Caki2 (cell line): ENCODE measurements at regions not wholly inside any gene's neighbourhood (a gene's known extent, or its start where the extent isn't known, plus 50 kb on each side); places are given as distances from the start of the nearest gene placed in this dataset.
"Not testable (repeated sequence)": the region's sequence is repeated elsewhere in the genome, so short reads cannot be mapped to it uniquely, and the experiment has no call there.

Experiments used
- DNase-seq: peaks from one replicate; pipeline ENCODE4 v3.0.0-alpha.2; 2015; ENCODE audit warnings: low read depth
- in situ Hi-C: cut with HindIII; loops from 2 replicates; pipeline ENCODE4 v1.10.0; 2016; ENCODE audit warnings: low sequenced_read_pairs, low pct_unique_long_range_greater_than_20kb, mixed read lengths

DNA sequence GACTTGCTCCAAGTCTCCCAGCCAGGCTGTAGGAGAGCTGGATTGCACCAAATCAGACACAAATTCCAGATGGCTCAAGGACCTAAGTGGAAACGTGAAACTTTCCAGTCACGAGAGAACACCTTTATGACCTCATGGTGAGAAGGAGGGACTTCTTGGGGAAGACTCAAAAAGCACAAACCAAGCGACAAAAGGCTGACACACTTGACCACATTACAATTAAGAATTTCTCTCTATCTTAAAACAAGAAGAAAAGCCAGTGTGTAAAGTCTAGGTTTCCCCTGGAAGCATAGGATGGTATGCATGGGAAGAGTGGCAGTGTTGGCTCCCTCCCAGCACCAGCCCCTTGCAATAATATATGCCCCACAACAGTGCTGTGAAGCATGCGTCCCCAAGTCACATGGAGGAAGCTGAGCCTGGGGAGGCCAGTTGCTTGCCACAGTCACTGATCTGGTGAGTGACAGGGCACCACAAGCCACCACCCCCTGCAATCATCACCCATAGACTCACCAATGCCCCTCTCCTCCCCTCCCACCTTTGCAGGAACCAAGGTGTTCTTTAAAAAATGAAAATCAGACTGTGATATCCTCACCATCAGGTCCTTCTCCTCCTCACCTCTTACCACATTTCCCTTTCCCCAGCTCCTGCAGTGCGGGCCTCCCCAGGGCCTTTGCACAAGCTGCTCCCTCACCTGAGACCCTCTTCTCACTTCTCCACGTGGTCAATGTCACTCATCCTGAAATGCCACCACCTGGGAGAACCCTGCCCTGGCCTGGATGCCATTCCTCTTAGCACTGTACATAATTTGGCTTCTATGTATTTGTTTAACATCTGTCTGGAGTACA, 188.7 kb downstream of the BCL2L11 start:
- peak; percentile 78 for DNase-seq

DNA sequence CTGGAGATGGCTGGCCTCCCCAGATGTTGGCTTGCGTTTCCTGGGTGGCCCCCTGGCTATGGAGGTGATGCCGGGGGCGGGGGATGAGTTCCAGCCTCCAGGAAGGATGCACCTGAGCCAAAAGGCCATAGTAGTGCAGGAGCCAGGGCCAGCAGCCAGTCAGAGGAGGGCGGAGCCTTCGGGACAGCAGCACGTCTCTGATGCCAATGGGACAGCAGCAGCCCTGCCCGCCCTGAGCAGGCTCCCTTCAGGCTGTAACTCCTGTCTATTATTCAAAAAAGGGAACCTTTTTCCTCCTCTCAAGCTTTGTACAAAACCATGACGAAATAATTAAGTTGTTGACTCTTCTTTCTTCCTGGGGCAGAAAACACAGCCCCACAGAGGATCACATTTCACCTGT, 189.7 kb downstream of the BCL2L11 start:
- DNase-seq, in situ Hi-C loops: not testable (repeated sequence)

More for the DNA sequence above, 188.7 kb downstream of the BCL2L11 start:
- in situ Hi-C loops: not testable (repeated sequence)

DNA sequence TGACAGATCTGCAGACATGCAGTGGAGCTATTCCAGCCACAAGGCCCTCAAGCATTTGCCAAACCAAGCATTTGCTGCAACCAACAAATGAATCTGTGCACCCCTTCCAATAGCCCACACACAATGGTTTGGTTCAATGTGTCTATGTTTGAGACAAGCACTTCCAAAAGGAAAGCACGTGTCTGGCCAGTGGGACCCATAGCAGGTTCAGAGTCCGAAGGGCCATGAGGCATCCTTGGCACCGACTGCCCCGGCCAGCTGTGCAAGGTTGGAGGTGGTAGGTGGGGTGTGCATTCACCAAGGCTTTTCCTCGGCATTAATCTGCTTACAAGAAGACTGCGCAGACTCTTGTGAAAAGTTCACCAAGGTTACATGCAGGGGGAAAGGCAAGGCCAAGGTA, 190.9 kb downstream of the BCL2L11 start:
- DNase-seq, in situ Hi-C loops: not testable (repeated sequence)

DNA sequence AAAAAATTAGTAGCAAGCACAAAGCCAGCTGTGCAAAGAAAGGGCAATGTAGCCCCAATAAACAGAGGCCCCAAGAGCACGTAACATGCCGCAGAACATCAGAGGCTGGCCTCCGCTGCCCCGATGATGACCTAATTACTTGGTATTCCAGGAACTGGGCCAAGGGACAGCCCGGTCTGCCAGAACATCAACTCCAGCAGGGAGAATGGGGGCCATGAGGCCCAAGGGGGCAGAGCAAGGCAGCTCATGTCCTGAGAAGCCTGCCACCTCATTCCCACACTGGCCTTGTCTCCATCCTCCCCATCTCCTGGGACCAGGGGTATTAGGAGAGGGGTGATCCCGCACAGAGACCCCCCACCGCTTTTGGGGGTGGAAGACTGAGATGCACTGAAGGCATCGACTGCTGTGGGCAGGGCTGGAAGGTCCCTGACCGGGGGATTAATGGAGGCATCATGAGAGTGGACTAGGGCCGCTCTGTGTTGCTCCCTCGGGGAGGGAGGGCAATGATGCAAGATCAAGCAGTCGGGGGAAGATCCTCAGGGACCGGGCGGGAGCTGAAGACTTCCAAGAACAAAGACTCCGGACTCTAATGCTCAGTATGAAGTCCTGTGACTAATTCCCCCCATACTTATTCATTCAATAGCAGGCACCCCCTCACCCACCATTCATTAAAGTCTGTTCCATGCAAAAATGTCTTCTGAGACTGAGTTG, 192.3 kb downstream of the BCL2L11 start:
- in situ Hi-C loops, DNase-seq: not testable (repeated sequence)

DNA sequence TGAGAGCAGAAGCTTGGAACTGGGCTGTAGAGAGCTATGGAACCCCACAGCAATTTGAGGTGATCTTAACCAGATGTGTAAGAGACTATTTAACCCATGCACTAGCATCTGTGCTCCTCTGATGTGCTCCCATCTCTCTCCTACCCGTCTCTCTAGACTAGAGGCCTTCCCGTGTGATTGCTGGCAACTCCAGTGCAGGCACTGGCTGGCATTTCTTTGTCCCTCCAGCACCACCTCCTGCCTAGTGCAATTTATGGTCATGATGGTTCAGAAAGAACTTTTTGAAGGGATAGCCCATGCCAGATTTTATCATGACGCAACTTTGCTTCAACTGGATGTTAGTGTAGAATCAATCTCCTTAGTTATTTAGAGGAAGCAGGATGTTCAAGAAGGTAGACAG, 193.0 kb downstream of the BCL2L11 start:
- in situ Hi-C loops, DNase-seq: not testable (repeated sequence)

DNA sequence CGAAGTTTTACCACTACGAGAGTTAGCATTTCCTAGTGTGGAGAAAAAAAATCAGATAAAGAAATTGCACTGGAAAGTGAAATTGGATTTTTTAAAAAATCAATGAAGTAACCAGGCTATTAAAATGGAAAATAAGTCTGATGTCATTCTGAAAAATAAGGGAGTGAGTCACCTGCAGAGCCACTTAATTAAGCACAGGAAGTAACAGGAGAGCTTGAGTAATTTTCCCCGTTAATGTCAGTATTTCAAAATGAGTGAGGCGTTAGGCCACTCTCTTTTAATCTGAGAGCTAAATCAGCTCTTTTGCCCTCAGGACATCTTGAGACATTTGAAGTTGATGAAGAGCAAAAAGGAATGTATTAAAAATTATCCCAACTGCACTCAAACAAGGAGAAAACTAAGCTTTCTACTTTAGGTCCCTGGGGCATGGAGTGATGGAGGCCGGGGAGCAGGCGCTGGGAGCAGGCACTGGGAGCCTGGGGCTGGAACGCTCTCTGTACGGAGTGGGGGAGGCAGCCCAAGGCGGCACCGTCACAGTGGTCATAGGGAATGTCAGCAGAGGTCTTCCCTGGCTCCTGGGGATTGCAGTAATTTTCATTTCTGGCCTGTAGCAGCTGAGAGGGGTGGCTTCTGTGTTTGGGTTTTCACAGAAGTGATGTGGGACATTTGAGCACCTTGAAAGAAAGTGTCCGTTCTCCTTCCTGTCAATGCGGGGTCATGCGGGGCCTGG, 194.6 kb downstream of the BCL2L11 start:
- in situ Hi-C loops, DNase-seq: not testable (repeated sequence)

DNA sequence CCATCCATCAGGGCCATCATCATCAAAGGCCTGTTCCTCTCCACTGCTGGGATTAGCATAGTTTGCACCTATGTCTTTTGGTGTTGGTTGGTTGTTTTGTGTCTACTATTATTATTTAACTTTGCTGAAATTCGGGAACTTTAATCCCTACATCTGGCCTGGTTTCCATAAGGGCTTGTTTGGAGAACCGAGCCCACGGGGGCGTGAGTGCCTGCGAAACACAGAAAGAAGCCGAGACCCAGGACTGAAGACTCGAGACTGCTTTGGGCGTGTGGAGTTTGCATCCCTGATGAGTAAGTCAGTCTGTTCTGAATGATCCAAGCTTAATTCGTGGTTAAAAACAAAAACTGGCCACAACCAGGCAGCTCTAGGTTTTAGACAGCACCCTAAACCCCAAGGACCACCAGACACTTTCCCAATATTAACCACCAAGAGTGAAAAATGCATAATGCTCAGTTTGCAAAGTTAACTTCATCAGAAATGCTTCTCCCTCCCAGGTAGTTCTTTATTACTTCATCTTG, 195.6 kb downstream of the BCL2L11 start:
- in situ Hi-C loops, DNase-seq: not testable (repeated sequence)

DNA sequence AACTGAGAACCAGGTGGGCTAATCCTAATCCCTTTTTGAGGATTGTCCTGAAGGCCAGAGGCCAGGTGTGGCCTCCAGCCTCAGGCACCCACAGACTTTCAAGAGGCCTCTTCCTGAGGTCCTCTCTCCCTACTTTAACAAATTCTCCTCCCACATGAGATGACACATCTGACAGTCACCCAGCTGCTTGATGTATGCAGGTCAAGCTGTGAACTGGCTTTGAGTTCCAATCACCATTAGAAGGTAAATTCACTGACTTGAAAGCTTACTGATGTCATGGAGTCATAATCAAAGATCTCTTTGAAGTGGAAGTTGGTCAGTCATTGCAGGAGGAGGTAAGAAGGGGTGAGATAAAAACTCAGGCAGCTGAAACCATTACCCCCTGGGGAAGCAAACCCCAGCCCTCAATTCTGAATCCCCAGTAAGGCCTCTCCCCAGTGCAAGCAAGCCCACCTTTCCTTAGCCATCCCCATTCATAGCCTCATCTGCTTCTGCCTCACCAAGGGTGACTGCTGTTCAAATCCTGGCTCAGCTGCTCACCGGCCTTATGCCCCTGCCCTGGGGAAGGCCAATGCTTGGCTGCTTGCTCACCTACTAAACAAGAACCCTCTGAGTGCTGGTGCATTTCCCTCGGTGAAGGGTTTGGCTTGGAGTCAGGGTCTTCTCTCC, 196.3 kb downstream of the BCL2L11 start:
- DNase-seq, in situ Hi-C loops: not testable (repeated sequence)

DNA sequence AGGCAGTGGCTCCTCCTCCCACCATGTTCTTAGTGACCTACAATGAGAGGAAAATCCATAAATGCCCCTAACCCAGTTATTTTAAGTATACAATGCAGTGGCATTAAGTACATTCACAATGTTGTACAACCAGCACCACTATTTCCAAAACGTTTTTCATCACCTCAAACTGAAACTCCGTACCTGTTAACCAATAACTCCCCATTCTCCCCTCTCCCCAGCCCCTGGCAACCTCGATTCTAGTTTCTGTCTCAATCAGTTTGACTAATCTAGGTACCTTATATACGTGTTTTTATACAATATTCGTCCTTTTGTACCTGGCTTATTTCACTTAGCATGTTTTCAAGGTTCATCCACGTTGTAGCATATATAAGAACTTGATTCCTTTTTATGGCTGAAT, 198.8 kb downstream of the BCL2L11 start:
- in situ Hi-C loops, DNase-seq: not testable (repeated sequence)

DNA sequence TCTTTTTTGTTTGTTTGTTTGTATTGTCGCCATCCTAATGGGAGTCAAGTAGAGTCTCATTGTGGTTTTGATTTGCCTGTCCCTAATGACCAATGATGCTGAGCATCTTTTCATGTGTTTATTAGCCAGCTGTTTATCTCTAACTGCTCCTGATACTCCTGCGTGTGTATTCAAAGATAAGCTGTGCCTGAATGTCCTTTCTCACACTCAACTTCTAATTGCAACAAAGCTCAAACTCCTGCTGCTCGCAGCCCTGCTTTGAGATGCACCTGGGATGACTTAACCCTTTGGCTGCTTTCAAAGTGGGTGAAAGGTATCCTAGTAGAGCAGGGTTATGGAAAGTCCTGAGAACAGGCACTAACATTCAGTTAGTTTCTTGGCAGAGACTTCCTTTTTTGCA, 199.6 kb downstream of the BCL2L11 start:
- in situ Hi-C loops, DNase-seq: not testable (repeated sequence)

DNA sequence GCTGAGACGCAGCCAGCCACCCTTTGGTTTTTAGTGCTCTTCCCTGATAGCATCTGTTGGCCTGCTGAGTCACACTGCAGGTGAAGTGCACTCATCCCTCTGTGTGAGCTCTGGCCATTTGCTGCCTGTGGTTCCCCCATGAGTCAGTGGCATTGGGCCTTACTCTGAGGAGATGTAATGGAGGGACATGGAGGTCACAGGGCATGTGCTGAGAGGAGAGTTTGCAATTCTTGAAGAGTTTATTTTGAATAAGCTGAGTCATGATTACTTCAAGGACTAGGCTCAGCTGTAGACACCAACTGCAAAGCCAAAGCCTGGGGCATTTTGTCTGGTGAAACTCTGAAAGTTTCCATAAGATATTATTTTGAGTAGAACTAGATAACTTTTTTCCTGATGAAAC, 200.3 kb downstream of the BCL2L11 start:
- in situ Hi-C loops: not testable (repeated sequence)
- DNase-seq: peak; percentile 85

DNA sequence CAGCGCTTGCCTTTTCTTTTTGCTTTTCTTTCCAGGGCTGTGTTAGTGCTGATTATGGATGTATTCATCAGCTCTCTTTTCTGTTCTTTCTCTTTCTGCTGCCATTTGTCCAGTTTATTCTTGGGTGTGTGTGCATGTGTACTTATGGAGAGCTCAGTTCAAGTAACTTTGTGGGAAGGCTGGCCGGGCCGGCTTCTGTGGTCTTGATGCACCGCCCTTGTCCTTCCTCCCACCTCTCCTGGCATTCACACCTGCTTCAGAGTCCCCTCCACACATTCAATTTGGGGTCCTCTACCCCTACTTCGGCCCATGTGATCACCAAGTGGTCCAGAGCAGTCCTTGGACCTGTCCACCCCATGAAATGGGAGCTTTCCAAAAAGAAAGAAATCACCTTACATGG, 202.7 kb downstream of the BCL2L11 start:
- in situ Hi-C loops: not testable (repeated sequence)

DNA sequence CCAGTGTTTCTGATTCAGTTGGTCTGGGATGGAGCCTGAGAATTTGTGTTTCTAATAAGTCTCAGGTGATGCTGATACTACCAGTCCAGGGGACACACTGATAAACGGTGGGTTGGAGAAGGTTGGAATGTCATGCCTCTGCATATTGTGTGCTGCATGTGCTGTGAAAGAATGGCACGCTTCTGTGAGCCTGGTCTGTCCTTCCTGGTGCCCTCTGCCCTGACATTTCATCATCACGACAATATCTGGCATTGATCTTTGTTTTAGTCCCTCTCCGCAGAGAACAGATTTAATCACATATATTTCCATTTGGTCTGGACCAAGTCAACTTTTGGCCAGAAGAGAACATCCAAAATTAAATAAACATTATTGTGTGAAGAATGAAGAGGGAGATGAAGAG, 207.0 kb downstream of the BCL2L11 start:
- in situ Hi-C loops, DNase-seq: not testable (repeated sequence)

More for the DNA sequence above, 202.7 kb downstream of the BCL2L11 start:
- DNase-seq: not testable (repeated sequence)

DNA sequence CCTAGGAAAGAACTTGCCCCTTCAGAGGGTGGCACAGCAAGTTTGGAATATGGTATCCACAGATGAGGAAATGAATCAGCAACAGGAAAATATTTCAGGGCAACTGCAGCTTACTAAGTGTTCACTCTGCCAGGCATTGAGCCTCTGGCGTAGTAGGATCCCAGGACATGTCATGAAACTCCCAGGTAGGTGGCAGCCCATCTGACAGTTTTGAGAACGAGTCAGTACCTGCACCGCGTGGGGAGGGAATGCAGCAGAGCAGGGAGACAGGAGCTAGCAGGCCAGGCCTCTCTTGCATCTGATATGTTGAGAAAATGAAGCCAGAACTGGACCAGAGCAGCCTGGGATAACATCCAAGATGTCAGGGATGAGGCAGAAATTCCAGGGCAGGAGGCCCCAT, 208.6 kb downstream of the BCL2L11 start:
- in situ Hi-C loops: not testable (repeated sequence)

DNA sequence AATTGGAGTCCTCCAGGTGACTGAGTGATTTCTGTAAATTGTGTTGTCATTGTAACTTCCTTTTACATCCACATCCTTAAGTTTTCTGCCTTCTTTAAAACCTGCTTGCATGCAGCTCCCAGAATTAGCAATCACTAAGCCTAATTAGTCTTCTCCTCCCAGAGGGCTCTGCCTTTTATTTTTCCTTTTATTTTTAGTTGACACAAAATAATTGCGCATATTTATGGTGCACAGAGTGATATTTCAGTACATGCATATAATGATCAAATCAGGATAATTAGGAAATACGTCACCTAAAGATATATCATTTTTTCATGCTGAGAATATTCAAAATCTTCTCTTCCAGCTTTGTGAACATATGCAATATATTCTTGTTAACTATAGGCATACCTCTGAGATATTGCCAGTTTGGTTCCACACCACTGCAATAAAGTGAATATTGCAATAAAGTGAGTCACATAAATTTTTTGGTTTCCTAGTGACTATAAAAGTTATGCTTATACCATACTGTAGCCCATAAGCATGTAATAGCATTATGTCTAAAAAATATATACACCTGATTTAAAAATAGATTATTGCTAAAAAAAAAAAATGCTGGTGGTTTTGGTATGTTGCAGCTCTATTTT, 210.5 kb downstream of the BCL2L11 start:
- DNase-seq, in situ Hi-C loops: not testable (repeated sequence)

More for the DNA sequence above, 208.6 kb downstream of the BCL2L11 start:
- not testable (repeated sequence) for DNase-seq

DNA sequence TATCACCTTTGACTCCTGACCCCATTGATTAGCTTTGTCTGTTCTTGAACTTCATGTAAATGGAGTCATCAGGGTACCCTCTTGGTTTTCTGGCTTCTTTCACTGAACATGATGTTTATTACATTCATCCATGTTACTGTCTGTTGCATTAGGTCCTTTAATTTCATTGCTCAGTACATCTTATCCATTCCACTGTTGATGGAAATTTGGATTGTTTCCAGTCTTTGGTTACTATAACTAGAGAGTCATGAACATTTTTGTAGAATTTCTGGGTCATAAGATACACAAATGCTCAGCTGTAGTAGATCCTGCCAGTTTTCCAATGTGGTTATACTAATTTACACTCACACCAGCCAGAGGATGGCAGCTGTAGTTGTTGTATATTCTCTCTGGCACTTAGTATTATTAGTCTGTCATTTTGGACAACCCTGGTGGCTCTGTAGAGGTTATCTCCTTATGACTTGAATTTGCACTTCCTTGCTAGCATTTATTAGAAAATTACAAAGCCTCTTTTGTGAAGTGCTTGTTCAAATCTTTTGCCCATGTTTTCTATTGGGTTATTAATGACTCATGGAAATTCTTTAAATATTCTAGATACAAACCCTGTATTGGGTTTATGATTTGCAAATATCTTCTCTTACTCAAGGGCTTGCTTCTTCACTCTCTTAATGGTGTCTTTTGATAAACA, 214.7 kb downstream of the BCL2L11 start:
- DNase-seq, in situ Hi-C loops: not testable (repeated sequence)

DNA sequence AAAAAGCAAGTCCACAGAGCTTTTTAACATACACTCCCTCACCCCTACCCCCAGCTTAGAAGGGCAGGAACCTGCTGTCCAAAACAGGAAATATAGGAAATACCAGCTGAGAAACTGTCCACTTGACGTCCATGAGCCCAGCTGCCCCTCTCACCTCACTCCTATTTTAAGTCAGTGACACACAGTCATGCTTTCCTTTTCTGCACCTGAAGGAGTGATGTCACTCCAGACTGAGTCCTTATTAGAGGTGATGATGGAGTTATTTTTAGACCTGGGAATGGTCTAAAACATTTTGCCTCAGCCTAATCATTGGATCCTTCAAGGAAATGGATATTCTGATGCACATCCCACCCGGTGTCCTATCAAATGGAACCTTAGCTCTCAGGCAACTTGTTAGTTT, 217.8 kb downstream of the BCL2L11 start:
- DNase-seq, in situ Hi-C loops: not testable (repeated sequence)
